Endothelial cell of umbilical vein (primary cell): ENCODE measurements at regions not wholly inside any gene's neighbourhood (a gene's known extent, or its start where the extent isn't known, plus 50 kb on each side); places are given as distances from the start of the nearest gene placed in this dataset.

ENCODE experiments used
- POLR2AphosphoS5 ChIP-seq: IDR thresholded peaks from 2 replicates; pipeline ENCODE4 v1.6.1; 2012; ENCODE audit warnings: low read depth, mild to moderate bottlenecking, control low read depth, low read length, moderate library complexity; ENCODE audit not compliant: insufficient read depth
- TF ChIP-seq, protein P1 (sequence below), 2 donors: IDR thresholded peaks; 1 replicate in 1 of 2; 2 replicates in 1 of 2; pipeline ENCODE4 v1.5.1; 2011; ENCODE audit warnings: low read length in 2 of 2, mild to moderate bottlenecking in 2 of 2, moderate library complexity in 2 of 2, control low read depth in 1 of 2, inconsistent platforms in 1 of 2, low read depth in 1 of 2; ENCODE audit not compliant: insufficient read depth in 1 of 2; ENCODE audit errors: extremely low read depth in 1 of 2

DNA sequence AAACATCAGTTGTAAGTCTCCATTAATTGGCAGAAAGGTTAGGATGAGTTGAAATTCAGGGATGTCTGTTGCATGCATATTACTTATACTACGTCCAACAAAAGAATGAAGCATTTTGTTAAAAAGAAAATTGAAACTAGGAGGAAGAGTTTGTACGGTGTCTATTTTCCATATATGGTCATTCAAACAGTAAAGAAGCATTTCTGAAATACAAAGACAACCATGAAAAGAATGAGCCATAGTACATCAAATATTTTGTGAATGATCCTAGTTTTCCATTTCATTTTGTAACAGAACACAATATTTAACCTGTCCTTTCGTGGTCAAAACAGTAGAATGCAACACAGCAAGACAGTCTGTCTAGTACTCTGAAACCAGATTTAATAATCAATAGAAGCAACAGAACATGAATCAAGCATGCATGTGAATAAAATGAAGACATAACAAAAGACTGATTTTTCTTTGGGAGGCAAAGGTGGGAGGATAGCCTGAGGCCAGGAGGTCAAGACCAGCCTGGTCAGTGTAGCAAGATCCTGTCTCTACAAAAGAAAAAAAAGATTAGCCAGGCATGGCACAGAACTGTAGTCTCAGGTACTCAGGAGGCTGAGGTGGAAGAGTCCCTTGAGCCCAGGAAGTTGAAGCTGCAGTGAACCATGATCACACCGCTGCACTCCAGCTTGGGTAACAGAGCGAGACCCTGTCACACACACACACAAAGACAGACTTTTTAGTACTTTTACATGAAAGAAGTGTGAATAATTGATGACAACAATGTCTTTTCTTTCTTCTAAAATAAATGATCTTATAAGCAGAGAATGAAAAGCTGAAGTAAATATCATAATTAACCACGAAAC, 156.0 kb downstream of the LRIG3 start:
- TF ChIP-seq, protein P1, sequence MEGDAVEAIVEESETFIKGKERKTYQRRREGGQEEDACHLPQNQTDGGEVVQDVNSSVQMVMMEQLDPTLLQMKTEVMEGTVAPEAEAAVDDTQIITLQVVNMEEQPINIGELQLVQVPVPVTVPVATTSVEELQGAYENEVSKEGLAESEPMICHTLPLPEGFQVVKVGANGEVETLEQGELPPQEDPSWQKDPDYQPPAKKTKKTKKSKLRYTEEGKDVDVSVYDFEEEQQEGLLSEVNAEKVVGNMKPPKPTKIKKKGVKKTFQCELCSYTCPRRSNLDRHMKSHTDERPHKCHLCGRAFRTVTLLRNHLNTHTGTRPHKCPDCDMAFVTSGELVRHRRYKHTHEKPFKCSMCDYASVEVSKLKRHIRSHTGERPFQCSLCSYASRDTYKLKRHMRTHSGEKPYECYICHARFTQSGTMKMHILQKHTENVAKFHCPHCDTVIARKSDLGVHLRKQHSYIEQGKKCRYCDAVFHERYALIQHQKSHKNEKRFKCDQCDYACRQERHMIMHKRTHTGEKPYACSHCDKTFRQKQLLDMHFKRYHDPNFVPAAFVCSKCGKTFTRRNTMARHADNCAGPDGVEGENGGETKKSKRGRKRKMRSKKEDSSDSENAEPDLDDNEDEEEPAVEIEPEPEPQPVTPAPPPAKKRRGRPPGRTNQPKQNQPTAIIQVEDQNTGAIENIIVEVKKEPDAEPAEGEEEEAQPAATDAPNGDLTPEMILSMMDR (IDR thresholded peaks at IDR 0.05; ENCODE audit: extremely low read depth in 1 of 2, insufficient read depth in 1 of 2, low read depth in 1 of 2, low read length in 2 of 2) = no peak
- no peak for TF ChIP-seq POLR2AphosphoS5
